ENCODE measurements at regions not wholly inside any gene's neighbourhood (a gene's known extent, or its start where the extent isn't known, plus 50 kb on each side); places are given as distances from the start of the nearest gene placed in this dataset.

DNA sequence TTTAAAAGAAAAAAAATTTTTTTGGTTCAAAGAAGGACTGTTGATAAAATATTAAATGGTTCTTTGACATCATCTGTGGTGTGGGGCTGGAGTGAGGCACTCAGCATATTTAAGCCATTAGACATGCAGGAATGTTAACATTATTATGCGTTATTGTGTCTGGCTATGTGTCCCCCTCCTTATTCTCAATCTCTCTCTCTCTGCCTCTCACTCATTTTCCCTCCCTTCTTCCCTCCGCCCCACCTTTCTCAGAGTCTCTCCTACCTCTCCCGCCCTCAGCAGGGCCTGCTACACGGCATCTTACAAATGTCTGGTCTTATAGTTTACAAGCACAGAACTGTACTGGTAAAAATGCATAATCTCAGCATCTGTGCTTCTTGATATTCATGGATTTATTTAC is 287.8 kb upstream of the TMEM161B start:
- TF ChIP-seq RAD21 (conservative IDR thresholded peaks at IDR 0.05) (peak; percentile 28), EZH2 (IDR thresholded peaks at IDR 0.05; ENCODE audit: borderline replicate concordance, insufficient read depth, low read length, poor library complexity, severe bottlenecking) (no peak)
- TF ChIP-seq, protein P1, sequence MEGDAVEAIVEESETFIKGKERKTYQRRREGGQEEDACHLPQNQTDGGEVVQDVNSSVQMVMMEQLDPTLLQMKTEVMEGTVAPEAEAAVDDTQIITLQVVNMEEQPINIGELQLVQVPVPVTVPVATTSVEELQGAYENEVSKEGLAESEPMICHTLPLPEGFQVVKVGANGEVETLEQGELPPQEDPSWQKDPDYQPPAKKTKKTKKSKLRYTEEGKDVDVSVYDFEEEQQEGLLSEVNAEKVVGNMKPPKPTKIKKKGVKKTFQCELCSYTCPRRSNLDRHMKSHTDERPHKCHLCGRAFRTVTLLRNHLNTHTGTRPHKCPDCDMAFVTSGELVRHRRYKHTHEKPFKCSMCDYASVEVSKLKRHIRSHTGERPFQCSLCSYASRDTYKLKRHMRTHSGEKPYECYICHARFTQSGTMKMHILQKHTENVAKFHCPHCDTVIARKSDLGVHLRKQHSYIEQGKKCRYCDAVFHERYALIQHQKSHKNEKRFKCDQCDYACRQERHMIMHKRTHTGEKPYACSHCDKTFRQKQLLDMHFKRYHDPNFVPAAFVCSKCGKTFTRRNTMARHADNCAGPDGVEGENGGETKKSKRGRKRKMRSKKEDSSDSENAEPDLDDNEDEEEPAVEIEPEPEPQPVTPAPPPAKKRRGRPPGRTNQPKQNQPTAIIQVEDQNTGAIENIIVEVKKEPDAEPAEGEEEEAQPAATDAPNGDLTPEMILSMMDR (IDR thresholded peaks at IDR 0.05; ENCODE audit: poor library complexity, severe bottlenecking) = no peak

Measured in neural cell (in vitro differentiated cells).